Endothelial cell of umbilical vein (primary cell): ENCODE measurements at regions not wholly inside any gene's neighbourhood (a gene's known extent, or its start where the extent isn't known, plus 50 kb on each side); places are given as distances from the start of the nearest gene placed in this dataset.

Experiments used
- BruUV-seq: library from RNA; stranded (reverse); fragments of 400-500 nt; replicated peaks from 2 replicates; lab custom pipeline; 2021; lab: Mats Ljungman, UMichigan
- CTCF ChIA-PET: fragments of 300-600, 350-600 bp; sonication (Branson Sonifier 250); formaldehyde crosslinking; loops from one replicate; lab custom pipeline; 2021; ENCODE audit warnings: antibody characterized with exemption, inconsistent platforms; lab: Charles Lee
- POLR2A ChIA-PET: fragments of 300-600, 350-600 bp; sonication (Branson Sonifier 250); formaldehyde crosslinking; loops from one replicate; lab custom pipeline; 2021; ENCODE audit warnings: antibody characterized with exemption, inconsistent platforms; lab: Charles Lee
- DNase-seq: peaks from one replicate; pipeline ENCODE4 v3.0.0-alpha.2; 2011; ENCODE audit warnings: low read depth, low spot score
- FAIRE-seq: peaks from 2 replicates; lab custom pipeline; 2011; peaks lifted over from hg19 to GRCh38; lab: Jason Lieb, UNC
- H2AFZ ChIP-seq: 2 replicates; pipeline ENCODE4 v1.6.0; 2012; ENCODE audit warnings: low read depth, low read length, control low read depth, inconsistent platforms
- H3K27ac ChIP-seq: 2 replicates; pipeline ENCODE4 v1.5.1; 2011; ENCODE audit warnings: low read depth, mild to moderate bottlenecking, control low read depth, low read length, moderate library complexity; ENCODE audit not compliant: insufficient read depth
- H3K27me3 ChIP-seq, 2 experiments: 2 replicates each; pipeline versions ENCODE4 v1.6.0 to v1.6.1; 2011; ENCODE audit warnings: low read length in 2 of 2, mixed read lengths in 1 of 2; ENCODE audit not compliant: control insufficient read depth in 2 of 2, insufficient read depth in 2 of 2
- H3K36me3 ChIP-seq, 2 experiments: 2 replicates in 1 of 2; 3 replicates in 1 of 2; pipeline ENCODE4 v1.5.1; 2011; ENCODE audit warnings: low read length in 2 of 2, mild to moderate bottlenecking in 1 of 2, moderate library complexity in 1 of 2; ENCODE audit not compliant: control insufficient read depth in 2 of 2, insufficient read depth in 2 of 2; ENCODE audit errors: extremely low read depth in 1 of 2
- H3K4me1 ChIP-seq: 3 replicates; pipeline ENCODE4 v1.5.1; 2011; ENCODE audit warnings: mild to moderate bottlenecking, low read length; ENCODE audit not compliant: control insufficient read depth, insufficient read depth; ENCODE audit errors: extremely low read depth
- H3K4me2 ChIP-seq: 2 replicates; pipeline ENCODE4 v1.6.1; 2011; ENCODE audit warnings: low read length, control low read depth, mixed read lengths; ENCODE audit not compliant: insufficient read depth
- H3K4me3 ChIP-seq, 3 experiments: fragments of 200-600 bp in 1 of 3; sonication (generic), shearing (Covaris generic) in 1 of 3; replicated peaks in 1 of 3; 2 replicates each; pipeline ENCODE4 v1.5.1; 2011 to 2016; ENCODE audit warnings: control low read depth in 3 of 3, low read length in 3 of 3, mild to moderate bottlenecking in 2 of 3, inconsistent platforms in 1 of 3, low read depth in 1 of 3, moderate library complexity in 1 of 3; ENCODE audit not compliant: insufficient read depth in 1 of 3
- H3K79me2 ChIP-seq: 2 replicates; pipeline ENCODE4 v1.6.0; 2012; ENCODE audit warnings: low read length, inconsistent platforms; ENCODE audit not compliant: control insufficient read depth, insufficient read depth
- H3K9ac ChIP-seq: replicated peaks from 2 replicates; pipeline ENCODE3; 2011; ENCODE audit warnings: low read length, control low read depth; ENCODE audit not compliant: insufficient read depth; ENCODE audit errors: extremely low read depth
- H3K9me1 ChIP-seq: replicated peaks from 3 replicates; pipeline ENCODE4 v1.6.0; 2011; ENCODE audit warnings: mild to moderate bottlenecking, low read length; ENCODE audit not compliant: control insufficient read depth, insufficient read depth; ENCODE audit errors: extremely low read depth
- H3K9me3 ChIP-seq: replicated peaks from 2 replicates; pipeline ENCODE4 v1.5.1; 2012; ENCODE audit warnings: low read length, inconsistent platforms; ENCODE audit not compliant: control insufficient read depth, insufficient read depth
- H4K20me1 ChIP-seq: replicated peaks from 2 replicates; pipeline ENCODE3; 2011; ENCODE audit warnings: mild to moderate bottlenecking, low read length; ENCODE audit not compliant: control insufficient read depth, insufficient read depth; ENCODE audit errors: extremely low read depth
- EZH2 ChIP-seq: IDR thresholded peaks from 2 replicates; pipeline ENCODE4 v1.6.1; 2012; ENCODE audit warnings: borderline replicate concordance, low read depth, mild to moderate bottlenecking, moderate library complexity, low read length, inconsistent platforms; ENCODE audit not compliant: severe bottlenecking
- FOS ChIP-seq: IDR thresholded peaks from 2 replicates; pipeline ENCODE4 v1.6.1; 2011; ENCODE audit warnings: mild to moderate bottlenecking, low read length, moderate library complexity, borderline replicate concordance; ENCODE audit not compliant: insufficient read depth
- GATA2 ChIP-seq: IDR thresholded peaks from 2 replicates; pipeline ENCODE4 v1.7.0; 2011; ENCODE audit warnings: low read depth, mild to moderate bottlenecking, moderate library complexity, mixed read lengths, low read length; ENCODE audit not compliant: insufficient read length, insufficient read depth
- MAX ChIP-seq: IDR thresholded peaks from 2 replicates; pipeline ENCODE4 v1.6.1; 2011; ENCODE audit not compliant: insufficient read depth, insufficient read length
- MYC ChIP-seq: IDR thresholded peaks from one replicate; pipeline ENCODE4 v1.6.1; 2011; ENCODE audit warnings: mild to moderate bottlenecking, low read depth, low read length
- POLR2AphosphoS5 ChIP-seq: IDR thresholded peaks from 2 replicates; pipeline ENCODE4 v1.6.1; 2012; ENCODE audit warnings: low read depth, mild to moderate bottlenecking, control low read depth, low read length, moderate library complexity; ENCODE audit not compliant: insufficient read depth
- dilution Hi-C: fragments of 300-500 bp; cut with MboI; formaldehyde crosslinking; loops from one replicate; pipeline ENCODE4 v1.15.0; 2019; ENCODE audit warnings: low sequenced_read_pairs; ENCODE audit not compliant: extremely low pct_ligation_motif_present
- intact Hi-C: fragments of 100-400 bp; cut with micrococcal nuclease; formaldehyde crosslinking; loops from one replicate; pipeline ENCODE4 v1.10.0; 2022
- TF ChIP-seq, protein P1 (sequence below), 2 donors: IDR thresholded peaks; 1 replicate in 1 of 2; 2 replicates in 1 of 2; pipeline ENCODE4 v1.5.1; 2011; ENCODE audit warnings: low read length in 2 of 2, mild to moderate bottlenecking in 2 of 2, moderate library complexity in 2 of 2, control low read depth in 1 of 2, inconsistent platforms in 1 of 2, low read depth in 1 of 2; ENCODE audit not compliant: insufficient read depth in 1 of 2; ENCODE audit errors: extremely low read depth in 1 of 2

DNA sequence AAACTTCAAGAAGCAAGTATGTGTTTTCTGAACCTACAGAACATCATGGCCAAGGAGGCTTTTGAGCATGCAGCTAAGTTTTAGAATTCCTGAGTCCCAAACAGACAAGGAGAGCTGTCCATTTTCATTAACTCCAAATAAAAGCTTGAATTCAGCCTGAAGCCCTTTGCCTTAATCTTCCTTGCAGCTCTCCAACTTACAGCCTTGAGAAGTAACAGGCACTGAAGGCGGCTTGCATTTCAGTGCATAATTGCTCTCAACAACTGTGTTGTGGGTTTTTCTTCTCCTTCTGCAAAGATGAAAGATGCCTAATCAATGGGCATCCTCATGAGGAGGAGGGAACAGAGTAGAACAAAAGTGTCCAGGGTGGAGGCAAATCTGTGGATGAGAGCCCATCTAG is 286.0 kb downstream of the FAT3 start:
- Histone ChIP-seq H3K27ac (no peak overlapping the region), H3K9me3 (no peaks in the 10 kb centered on the region), H3K9me1 (no peaks in the 10 kb centered on the region), H3K4me3 (no peak overlapping the region), H3K4me1 (no peaks in the 10 kb centered on the region), H3K79me2 (no peaks in the 10 kb centered on the region), H3K36me3 (no peaks in the 10 kb centered on the region), H3K4me2 (no peak overlapping the region), H3K27me3 (no peaks in the 10 kb centered on the region), H4K20me1 (no peaks in the 10 kb centered on the region), H2AFZ (no peak overlapping the region), H3K9ac (no peak overlapping the region)
- no peak for DNase-seq
- no peak for FAIRE-seq
- dilution Hi-C loops (no loop called here), intact Hi-C loops (no loop called here)
- ChIA-PET CTCF (no interaction called here), POLR2A (no interaction called here)
- TF ChIP-seq FOS (no peak), MAX (no peak), EZH2 (no peak), POLR2AphosphoS5 (no peak)
- BruUV-seq: no TSS peak

GRCh38 chr11:92511522-92512203 is 287.0 kb downstream of the FAT3 start:
- Histone ChIP-seq H4K20me1 (no peaks in the 10 kb centered on the region), H3K4me2 (no peak overlapping the region), H3K27me3 (no peaks in the 10 kb centered on the region), H3K36me3 (no peaks in the 10 kb centered on the region), H3K4me3 (no peak overlapping the region), H3K9ac (no peak overlapping the region), H3K9me1 (no peaks in the 10 kb centered on the region), H3K9me3 (no peaks in the 10 kb centered on the region), H2AFZ (no peak overlapping the region), H3K79me2 (no peaks in the 10 kb centered on the region), H3K4me1 (no peaks in the 10 kb centered on the region), H3K27ac (no peak overlapping the region)
- dilution Hi-C loops (no loop called here), intact Hi-C loops (no loop called here)
- ChIA-PET POLR2A (no interaction called here), CTCF (no interaction called here)
- no TSS peak for BruUV-seq
- DNase-seq (no peak), FAIRE-seq (no peak)
- TF ChIP-seq GATA2 (no peak), MYC (no peak)
- TF ChIP-seq, protein P1, sequence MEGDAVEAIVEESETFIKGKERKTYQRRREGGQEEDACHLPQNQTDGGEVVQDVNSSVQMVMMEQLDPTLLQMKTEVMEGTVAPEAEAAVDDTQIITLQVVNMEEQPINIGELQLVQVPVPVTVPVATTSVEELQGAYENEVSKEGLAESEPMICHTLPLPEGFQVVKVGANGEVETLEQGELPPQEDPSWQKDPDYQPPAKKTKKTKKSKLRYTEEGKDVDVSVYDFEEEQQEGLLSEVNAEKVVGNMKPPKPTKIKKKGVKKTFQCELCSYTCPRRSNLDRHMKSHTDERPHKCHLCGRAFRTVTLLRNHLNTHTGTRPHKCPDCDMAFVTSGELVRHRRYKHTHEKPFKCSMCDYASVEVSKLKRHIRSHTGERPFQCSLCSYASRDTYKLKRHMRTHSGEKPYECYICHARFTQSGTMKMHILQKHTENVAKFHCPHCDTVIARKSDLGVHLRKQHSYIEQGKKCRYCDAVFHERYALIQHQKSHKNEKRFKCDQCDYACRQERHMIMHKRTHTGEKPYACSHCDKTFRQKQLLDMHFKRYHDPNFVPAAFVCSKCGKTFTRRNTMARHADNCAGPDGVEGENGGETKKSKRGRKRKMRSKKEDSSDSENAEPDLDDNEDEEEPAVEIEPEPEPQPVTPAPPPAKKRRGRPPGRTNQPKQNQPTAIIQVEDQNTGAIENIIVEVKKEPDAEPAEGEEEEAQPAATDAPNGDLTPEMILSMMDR (IDR thresholded peaks at IDR 0.05; ENCODE audit: extremely low read depth in 1 of 2, insufficient read depth in 1 of 2, low read depth in 1 of 2, low read length in 2 of 2): no peak
